ENCODE measurements at regions not wholly inside any gene's neighbourhood (a gene's known extent, or its start where the extent isn't known, plus 50 kb on each side); places are given as distances from the start of the nearest gene placed in this dataset.

DNA sequence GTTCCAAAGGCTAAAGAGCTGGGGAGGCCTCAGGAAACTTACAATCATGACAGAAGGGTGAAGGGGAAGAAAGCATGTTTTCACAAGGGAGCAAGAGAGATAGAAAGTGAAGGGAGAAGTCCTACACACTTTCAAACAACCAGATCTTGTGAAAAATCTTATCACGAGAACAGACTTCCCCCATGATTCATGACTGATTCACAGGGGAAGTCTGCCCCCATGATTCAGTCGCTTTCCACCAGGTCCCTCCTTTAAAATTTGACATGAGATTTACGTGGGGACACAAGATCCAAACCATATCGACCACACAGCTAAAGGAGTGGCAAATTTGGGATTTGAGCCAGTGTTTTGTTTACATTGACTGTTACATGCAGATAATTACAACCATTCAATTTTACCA is 971.1 kb upstream of the HS3ST1 start:
- H3K9me3 ChIP-seq, result no peaks in the 10 kb centered on the region
- TF ChIP-seq, protein P1, sequence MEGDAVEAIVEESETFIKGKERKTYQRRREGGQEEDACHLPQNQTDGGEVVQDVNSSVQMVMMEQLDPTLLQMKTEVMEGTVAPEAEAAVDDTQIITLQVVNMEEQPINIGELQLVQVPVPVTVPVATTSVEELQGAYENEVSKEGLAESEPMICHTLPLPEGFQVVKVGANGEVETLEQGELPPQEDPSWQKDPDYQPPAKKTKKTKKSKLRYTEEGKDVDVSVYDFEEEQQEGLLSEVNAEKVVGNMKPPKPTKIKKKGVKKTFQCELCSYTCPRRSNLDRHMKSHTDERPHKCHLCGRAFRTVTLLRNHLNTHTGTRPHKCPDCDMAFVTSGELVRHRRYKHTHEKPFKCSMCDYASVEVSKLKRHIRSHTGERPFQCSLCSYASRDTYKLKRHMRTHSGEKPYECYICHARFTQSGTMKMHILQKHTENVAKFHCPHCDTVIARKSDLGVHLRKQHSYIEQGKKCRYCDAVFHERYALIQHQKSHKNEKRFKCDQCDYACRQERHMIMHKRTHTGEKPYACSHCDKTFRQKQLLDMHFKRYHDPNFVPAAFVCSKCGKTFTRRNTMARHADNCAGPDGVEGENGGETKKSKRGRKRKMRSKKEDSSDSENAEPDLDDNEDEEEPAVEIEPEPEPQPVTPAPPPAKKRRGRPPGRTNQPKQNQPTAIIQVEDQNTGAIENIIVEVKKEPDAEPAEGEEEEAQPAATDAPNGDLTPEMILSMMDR (IDR thresholded peaks at IDR 0.05), result no peak
- H3K4me3 ChIP-seq, result no peak overlapping the region
- H3K36me3 ChIP-seq, result no peaks in the 10 kb centered on the region
- no peaks in the 10 kb centered on the region for H3K27me3 ChIP-seq
- no peak for FAIRE-seq
- no peak overlapping the region for H3K27ac ChIP-seq
- no peak for DNase-seq
- ATAC-seq, result no peak
- no peaks in the 10 kb centered on the region for H3K4me1 ChIP-seq
- WGBS, 2 donors, result 41 to 58% methylated on average over 4 of the region's 4 CpGs
- intact Hi-C loops (cut with DNase I), result no loop called here

DNA sequence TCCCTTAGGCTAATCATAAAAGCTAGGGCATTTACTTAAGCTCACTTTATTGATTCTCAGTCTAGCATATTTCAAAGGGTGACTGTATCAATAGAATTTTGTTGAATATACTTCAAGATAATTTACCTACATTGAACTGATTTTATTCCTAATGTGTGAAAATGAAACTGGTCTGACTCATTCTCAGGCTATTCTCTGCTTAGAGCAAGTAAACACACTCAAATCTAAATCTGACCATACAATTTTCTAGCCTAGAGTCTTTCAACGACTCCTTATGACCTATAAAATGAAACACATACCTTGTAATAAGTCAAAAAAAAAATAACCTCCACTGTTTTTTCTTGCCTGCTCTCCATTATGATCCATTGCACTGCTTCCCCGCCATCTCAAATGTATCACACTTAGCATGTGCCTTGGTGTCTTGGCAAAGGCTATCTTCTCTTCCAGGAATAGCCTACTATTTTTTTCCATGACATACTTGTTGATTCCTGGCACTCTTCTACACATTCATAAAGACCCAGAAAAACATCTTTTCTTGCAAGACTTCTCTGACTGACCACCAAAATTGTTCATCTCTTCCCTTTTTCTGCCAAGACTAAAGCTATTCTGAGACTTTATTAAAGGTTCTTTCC is 965.1 kb upstream of the HS3ST1 start:
- Histone ChIP-seq H3K36me3 (no peaks in the 10 kb centered on the region), H3K4me3 (no peak overlapping the region), H3K27me3 (no peaks in the 10 kb centered on the region), H3K27ac (no peak overlapping the region), H3K4me1 (no peaks in the 10 kb centered on the region), H3K9me3 (no peaks in the 10 kb centered on the region)
- intact Hi-C loops (cut with DNase I), result no loop called here
- DNase-seq, result no peak
- WGBS, 2 donors, result 41 to 65% methylated on average over 2 of the region's 2 CpGs
- no peak for ATAC-seq
- FAIRE-seq, result no peak
- TF ChIP-seq, protein P1 (IDR thresholded peaks at IDR 0.05), result no peak

DNA sequence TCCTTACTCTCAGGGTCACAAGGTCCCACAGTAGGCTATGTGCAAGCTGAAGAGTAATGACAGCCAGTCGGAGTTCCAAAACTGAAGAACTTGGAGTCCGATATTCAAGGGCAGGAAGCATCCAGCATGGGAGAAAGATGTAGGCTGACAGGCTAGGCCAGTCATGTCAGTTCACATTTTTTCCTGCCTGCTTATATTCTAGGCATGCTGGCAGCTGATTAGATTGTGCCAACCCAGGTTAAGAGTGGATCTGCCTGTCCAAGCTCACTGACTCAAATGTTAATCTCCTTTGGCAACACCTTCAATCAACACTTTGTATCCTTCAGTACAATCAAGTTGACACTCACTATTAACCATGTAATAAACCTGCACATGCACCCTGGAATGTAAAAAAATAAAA is 960.9 kb upstream of the HS3ST1 start:
- Histone ChIP-seq H3K36me3 (no peaks in the 10 kb centered on the region), H3K4me1 (no peaks in the 10 kb centered on the region), H3K27me3 (no peaks in the 10 kb centered on the region), H3K4me3 (no peak overlapping the region), H3K9me3 (no peaks in the 10 kb centered on the region), H3K27ac (no peak overlapping the region)
- ATAC-seq (no peak), DNase-seq (no peak), FAIRE-seq (no peak)
- WGBS, 2 donors, result 74 to 79% methylated on average over 2 of the region's 2 CpGs
- TF ChIP-seq, protein P1 (IDR thresholded peaks at IDR 0.05), result no peak
- intact Hi-C loops (cut with DNase I), result no loop called here

DNA sequence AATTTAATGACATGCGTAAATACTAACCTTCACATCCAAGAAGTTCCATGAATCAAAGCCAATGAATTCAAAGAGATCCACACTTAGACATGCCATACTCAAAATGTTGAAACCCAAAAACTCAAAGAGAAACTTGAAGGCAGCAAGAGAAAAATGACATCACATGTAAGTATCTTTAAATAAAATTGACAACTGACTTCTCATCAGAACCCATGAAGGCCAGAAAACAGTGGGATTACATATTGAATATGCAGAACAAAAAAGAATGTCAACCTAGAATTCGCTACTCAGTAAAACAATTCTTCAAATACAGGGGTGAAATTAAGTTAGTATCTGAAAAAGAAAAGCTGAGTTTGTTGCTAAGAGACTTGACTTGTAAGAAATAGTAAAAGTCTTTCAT is 953.9 kb upstream of the HS3ST1 start:
- DNase-seq, result no peak
- 71 to 73% methylated on average over 2 of the region's 2 CpGs for WGBS, 2 donors
- TF ChIP-seq, protein P1 (IDR thresholded peaks at IDR 0.05), result no peak
- no peaks in the 10 kb centered on the region for H3K4me1 ChIP-seq
- ATAC-seq, result no peak
- H3K36me3 ChIP-seq, result no peaks in the 10 kb centered on the region
- H3K9me3 ChIP-seq, result no peaks in the 10 kb centered on the region
- intact Hi-C loops (cut with DNase I), result no loop called here
- H3K4me3 ChIP-seq, result no peak overlapping the region
- H3K27ac ChIP-seq, result no peak overlapping the region
- H3K27me3 ChIP-seq, result no peaks in the 10 kb centered on the region
- FAIRE-seq, result no peak

DNA sequence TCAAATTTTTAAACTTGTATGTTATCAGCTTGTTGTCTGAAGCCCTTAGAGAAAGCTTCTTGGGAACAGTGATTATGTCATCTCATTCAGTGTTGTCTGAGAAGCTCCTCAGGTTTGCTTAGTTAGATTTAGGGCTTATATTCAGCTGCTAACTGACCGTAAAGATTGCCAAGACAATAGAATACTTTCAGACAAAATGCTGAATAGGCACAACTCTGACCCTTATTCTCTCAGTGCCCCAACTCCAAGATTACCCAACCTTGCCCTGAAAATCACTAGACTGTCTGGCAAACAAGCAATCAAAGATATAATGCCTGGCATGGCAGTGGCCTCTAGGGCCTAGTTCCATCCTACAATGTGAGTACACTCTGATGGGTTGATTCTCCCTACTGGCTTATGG is 950.5 kb upstream of the HS3ST1 start:
- DNase-seq (no peak), FAIRE-seq (no peak)

More for the DNA sequence above, 950.5 kb upstream of the HS3ST1 start:
- no peak overlapping the region for H3K4me3 ChIP-seq
- H3K27ac ChIP-seq, result no peak overlapping the region
- H3K36me3 ChIP-seq, result no peaks in the 10 kb centered on the region
- intact Hi-C loops (cut with DNase I), result no loop called here
- no peaks in the 10 kb centered on the region for H3K4me1 ChIP-seq
- no peaks in the 10 kb centered on the region for H3K9me3 ChIP-seq
- ATAC-seq, result no peak
- H3K27me3 ChIP-seq, result no peaks in the 10 kb centered on the region
- 54 to 65% methylated on average over 1 of the region's 1 CpG for WGBS, 2 donors
- TF ChIP-seq, protein P1 (IDR thresholded peaks at IDR 0.05), result no peak

All from pancreas (tissue), 10 donors.